A172 (cell line): ENCODE measurements at regions not wholly inside any gene's neighbourhood (a gene's known extent, or its start where the extent isn't known, plus 50 kb on each side); places are given as distances from the start of the nearest gene placed in this dataset.
"Not testable (repeated sequence)": the region's sequence is repeated elsewhere in the genome, so short reads cannot be mapped to it uniquely, and the experiment has no call there.

ENCODE experiments used
- DNase-seq: peaks from one replicate; pipeline ENCODE4 v3.0.0-alpha.2; 2015; ENCODE audit warnings: low spot score

- DNase-seq, result no peak
Measured at GRCh38 chr13:100811928-100812327, 137.3 kb upstream of the TMTC4 start.

DNA sequence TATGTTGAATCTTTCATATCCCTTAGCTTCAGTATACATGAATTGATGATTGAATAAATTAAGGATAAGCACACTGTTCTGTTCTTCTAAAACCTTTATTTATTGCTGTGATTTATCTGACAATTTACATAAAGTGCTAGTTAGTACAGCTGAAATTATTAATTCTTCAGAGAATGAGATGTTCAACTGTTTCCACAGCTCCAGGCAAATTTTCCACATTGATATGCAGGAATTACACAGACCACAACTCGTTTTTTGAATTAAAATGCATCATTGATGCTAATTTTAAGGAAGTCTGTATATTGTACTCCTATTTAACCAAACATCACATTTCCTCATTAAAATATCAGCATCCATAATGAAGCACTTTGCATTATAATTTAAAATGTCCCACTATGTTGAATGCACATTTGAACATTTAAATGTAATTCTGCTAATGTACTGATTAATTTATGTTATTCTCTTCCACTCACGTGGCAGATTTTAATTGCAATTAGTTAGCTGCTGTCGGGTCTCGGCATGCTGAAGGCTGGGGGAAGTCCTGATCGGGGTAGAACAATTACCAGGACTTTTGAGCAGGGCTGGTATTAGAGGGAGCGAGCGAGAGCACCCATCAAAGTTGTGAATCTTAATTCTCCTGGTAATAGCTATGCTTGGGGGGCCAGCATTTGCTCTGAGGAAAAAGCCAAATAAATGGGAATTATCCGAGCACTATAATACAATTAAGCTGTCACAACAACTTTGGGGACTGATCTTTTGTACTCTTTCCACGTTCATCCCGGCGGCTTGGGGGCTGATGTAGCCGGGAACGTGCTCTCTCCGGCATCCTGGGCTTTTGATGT, 136.7 kb upstream of the TMTC4 start:
- no peak for DNase-seq

GRCh38 chr13:100810481-100810880, 135.9 kb upstream of the TMTC4 start:
- no peak for DNase-seq

DNA sequence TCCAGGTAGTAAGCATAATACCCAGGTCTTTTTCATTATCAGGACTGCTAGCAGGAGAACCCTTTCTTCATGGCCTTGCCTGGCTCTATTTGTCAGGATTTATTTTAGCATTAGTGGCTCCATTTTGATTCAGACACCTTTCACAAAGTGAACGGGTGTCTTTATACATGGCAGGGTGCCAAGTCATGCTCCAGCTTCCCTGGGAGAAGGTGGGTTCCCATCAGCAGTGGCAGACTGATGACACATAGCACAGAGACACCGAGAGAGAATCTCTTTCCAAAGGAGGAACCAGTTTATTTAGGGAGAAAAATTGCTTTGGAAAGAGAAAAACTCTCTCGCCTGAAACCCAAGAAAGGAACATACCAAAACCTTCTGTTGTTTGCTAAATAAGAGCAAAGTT, 135.3 kb upstream of the TMTC4 start:
- DNase-seq, result no peak

DNA sequence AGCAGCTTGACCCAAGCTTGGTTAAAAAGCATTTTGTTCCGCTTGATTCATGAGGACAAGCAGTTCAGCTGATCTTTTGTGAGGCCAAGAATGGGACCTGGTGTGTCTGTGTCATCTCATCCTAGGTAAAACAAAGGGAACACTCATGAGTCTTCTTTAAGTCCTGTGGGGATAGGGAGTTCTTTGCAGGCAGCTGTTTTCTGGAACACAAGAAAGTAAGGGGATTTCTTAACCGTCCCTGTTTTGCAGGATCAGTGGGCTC, 134.5 kb upstream of the TMTC4 start:
- DNase-seq, result no peak

DNA sequence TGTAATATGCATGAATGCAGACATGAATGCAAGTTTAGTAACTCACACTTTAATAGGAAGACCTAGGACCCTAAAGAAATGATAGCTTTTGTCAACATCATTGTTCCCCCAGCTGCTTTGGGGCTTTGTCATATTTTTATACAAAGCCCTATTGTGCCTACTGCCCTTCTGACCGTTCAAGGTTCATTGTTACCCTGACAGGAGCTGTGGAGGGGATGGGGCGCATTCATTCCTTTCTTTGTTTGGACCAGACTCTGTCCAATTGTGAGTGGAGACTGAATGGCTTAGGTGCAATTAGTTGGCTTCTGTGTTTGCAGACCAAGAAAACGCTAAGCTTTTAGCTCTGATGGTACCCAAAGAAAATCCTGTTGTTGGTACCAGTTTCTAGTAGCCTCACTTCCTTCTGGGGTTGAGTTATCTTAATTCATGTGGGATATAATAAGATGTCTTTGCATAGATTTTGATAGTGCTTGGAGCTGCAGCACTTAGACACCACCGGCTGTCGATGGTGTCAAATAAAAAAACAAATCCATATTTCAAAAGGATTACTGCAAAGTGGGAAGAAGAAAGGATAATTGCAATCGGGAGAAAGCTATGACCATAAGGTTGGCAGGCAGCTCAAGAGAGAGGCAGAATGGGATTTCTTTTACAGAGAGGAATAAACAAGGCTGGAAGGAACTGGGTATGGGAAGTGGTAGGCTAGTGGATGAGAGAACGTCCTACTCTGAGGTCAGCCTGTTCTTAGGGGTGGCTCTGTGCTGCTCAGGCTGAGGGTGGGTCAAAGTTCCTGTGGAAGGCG, 133.9 kb upstream of the TMTC4 start:
- DNase-seq, result no peak

DNA sequence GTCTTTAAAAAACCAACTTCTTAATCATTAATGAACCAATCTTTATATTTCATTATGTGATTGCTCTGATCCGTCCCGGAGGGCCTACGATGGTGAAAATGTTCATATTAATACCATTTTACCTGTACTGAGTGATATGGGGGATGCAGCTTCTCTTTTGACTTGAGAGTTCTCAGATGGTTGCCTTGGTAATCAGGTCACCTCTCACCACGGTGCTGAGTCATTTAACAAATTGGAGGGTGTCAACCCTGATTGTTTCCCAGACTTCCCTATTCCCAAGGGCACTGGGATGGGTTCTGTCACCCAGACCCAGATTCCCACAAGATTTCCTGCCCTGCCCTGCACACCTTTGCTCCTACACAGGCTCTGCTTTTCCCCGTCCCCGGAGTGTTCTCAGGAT, 128.5 kb upstream of the TMTC4 start:
- no peak for DNase-seq

DNA sequence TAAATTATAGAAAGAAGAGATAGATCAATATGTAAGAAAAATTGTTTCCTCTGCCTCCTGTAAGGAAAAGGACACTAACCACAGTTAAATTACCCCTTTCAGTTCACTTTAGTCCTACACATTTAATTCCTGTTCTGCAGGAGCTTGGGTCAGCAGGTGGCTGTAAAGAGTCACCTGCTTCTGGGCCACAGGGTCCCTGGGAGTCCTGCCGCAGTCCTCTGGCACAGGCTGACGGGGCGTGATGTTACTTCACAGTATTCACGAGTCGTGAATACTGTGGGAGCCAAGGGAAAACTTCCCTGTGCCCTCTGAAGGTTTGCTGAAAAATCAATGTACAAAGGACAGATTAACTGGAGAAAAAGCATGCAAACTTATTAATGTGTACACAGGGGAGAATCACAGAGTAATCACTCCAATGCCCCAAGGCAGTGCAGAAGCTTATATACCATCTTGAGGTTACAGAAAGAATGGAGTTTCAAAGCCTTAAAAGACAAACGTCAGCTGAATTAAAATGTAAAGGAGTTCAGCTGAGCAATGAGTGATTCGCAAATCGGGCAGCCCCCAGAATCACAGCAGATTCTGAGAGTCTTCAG, 125.8 kb upstream of the TMTC4 start:
- no peak for DNase-seq

DNA sequence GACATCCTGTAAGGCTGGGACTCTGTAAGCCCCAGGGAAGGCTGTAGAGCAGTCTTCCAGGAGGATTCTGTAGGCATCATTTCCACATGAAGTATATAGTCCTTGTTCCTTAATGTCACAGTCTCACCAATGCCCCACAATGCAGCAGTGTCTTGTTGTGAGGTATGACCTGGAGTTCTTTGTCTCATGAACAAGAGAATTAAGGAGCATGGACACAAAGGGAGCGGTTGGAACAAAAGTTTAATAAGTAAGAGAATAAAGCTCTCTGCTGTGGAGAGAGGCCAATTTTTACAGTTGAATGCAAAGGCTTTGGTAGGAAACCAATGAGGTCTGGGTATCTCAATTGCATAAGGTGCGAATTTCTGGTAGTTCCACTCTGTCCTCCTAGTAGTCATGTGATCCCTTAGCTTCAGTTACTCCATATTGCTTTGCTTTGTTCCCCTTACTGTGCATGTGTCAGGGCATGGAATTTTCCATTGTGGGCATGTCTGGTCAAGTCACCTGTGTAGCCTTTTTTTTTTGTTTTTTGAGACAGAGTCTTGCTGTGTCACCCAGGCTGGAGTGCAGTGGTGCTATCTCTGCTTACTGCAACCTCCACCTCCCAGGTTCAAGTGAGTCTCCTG, 124.3 kb upstream of the TMTC4 start:
- DNase-seq, result no peak

DNA sequence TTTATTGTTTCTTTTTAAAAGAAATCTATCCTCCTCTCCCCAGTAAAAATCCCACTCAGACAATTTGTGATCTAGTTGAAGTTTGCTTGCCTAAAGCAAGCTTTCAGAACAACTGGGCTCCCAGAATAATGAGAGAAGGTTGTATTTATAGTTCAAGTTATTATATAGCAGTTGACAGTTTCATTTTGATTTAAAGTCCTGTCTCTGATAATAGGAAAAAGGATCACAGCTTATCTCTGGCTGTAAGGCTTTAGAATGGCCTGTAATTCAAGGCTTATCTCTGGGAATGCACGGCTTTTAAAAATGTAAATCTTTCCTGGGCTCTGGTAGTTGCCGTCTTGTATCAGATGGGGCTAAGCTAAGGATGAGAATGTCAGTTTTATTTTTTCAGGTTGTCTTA, 123.3 kb upstream of the TMTC4 start:
- no peak for DNase-seq

GRCh38 chr13:100796463-100796862, 121.9 kb upstream of the TMTC4 start:
- no peak for DNase-seq

GRCh38 chr13:100794575-100794974, 120.0 kb upstream of the TMTC4 start:
- no peak for DNase-seq

- DNase-seq, result no peak
Measured at GRCh38 chr13:100790405-100790804, 115.8 kb upstream of the TMTC4 start.

- DNase-seq, result peak; percentile 3
Measured at GRCh38 chr13:100789968-100790367, 115.4 kb upstream of the TMTC4 start.

DNA sequence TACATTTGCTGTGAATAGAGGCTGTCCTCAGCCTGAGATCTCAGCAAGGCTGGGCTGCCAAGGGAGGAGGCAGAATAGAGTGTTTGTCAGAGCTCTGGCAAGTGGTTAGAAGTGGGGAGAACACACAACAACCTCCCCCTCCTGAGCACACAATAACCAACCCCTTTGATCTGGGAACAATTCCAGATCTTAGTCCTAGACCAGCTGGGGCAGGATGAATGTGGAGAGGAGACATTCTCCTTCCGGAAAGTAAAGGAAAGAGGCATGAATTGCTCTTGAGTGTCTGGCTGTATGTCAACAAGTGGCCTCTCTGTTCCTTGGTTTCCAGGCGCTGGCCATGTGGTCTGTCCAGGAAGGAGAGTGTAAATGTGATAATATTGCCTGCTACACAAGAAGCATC, 114.9 kb upstream of the TMTC4 start:
- no peak for DNase-seq

DNA sequence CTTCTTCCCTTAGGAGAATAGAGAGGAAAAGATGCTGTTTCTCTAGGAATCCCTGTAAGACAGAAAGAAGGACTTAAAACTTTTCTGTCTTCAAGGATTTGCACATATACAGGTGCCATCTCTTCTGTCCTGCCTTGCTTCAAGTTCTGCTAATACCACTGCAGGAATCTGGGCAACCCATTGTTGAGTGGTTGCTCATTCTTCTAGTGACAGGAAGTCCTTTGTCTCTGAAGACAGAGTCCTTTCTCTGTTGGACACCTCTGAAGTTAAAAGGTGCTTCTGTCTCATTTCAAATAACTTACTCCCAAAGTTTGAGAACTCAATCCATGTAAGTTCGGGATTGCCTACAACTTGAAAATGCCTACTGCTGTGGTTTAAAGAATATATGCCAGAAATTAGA, 114.4 kb upstream of the TMTC4 start:
- no peak for DNase-seq

- DNase-seq, result no peak
Measured at GRCh38 chr13:100788540-100788939, 113.9 kb upstream of the TMTC4 start.

DNA sequence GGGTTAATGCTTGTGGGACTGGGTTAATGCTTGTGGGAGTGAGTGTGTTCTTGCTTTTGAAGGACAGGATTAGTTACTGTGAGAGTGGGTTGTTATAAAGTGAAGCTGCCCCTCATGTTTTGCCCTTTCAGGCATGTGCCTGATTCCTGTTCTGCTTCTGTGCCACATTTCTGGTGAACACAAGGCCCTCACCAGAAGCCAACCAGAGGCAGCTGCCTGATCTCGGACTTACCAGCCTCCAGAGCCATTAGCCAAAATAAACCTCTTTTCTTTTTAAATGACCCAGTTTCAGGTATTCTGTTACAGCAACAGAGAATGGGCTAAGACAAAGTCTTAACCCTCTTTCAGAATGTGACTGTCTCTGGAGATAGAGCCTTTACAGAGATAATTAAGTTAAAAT, 113.3 kb upstream of the TMTC4 start:
- DNase-seq, result no peak

GRCh38 chr13:100776686-100777085, 102.1 kb upstream of the TMTC4 start:
- DNase-seq, result not testable (repeated sequence)

DNA sequence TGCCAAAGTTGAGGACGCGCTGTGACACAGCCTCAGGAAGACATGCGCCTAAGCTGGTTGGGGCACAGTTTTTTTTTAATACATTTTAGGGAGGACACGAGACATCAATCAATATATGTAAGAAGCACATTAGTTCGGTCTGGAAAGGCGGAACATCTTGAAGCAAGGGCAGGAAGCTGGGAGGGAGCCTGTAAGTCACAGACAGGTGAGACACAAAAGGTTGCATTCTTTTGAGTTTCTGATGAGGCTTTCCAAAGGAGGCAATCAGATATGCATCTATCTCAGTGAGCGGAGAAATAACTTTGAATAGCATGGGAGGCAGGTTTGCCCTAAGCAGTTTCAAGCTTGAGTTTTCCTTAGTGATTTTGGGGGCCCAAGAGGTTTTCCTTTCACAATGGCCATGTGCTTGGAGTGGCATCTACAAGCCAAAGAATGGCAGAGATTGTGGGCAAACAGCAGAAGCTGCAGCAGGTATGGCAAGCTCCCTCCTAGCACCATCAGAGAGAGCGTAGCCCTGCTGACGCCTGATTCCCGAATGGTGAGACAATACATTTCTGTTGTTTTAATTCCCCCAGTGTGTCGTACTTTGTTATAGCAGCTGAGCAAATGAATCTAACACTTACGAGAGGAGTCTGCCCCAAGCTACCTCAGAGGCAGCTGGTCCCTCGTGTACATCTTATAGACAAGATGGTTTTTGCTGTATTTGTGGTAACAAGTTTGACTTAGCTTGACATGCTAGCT, 99.5 kb upstream of the TMTC4 start:
- no peak for DNase-seq

GRCh38 chr13:100773429-100773828, 98.8 kb upstream of the TMTC4 start:
- no peak for DNase-seq

DNA sequence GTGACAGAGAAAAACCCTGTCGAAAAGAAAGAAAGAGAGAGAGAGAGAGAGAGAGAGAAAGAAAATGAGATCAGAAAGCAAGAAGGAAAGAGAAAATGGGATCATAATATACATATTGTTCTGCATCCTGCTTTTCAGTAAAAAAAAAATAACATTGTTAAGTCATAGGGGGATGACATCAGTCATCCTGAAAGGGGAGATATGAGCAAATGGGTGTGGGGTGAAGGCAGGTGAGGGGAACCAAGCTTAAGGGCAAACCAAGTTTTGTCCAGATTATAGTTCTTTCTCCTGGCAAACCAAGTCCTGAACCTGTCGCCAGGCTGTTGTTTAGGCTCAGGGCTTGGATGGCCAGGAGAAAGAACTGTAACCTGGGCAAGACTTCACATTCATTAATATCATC, 92.6 kb upstream of the TMTC4 start:
- no peak for DNase-seq
